ENCODE measurements at regions not wholly inside any gene's neighbourhood (a gene's known extent, or its start where the extent isn't known, plus 50 kb on each side); places are given as distances from the start of the nearest gene placed in this dataset.

GRCh38 chr20:63070771-63071540 lies 64.2 kb upstream of the BHLHE23 start:
- DNase-seq (ENCODE audit: low spot score) = no peak

GRCh38 chr20:63070301-63070625 lies 63.5 kb upstream of the BHLHE23 start:
- DNase-seq (ENCODE audit: low spot score) = no peak

- no peak for DNase-seq (ENCODE audit: low spot score)
Observed at GRCh38 chr20:63068711-63069367, 62.1 kb upstream of the BHLHE23 start.

- no peak for DNase-seq (ENCODE audit: low spot score)
Observed at GRCh38 chr20:63067721-63068560, 61.2 kb upstream of the BHLHE23 start.

- no peak for DNase-seq (ENCODE audit: low spot score)
Observed at GRCh38 chr20:63067266-63067635, 60.5 kb upstream of the BHLHE23 start.

GRCh38 chr20:63066506-63067265 lies 59.9 kb upstream of the BHLHE23 start:
- DNase-seq (ENCODE audit: low spot score) = no peak

GRCh38 chr20:63065911-63066310 lies 59.1 kb upstream of the BHLHE23 start:
- DNase-seq (ENCODE audit: low spot score) = no peak

GRCh38 chr20:63064745-63065711 lies 58.3 kb upstream of the BHLHE23 start:
- no peak for DNase-seq (ENCODE audit: low spot score)

- peak; percentile 14 for DNase-seq (ENCODE audit: low spot score)
Observed at GRCh38 chr20:63064310-63064709, 57.5 kb upstream of the BHLHE23 start.

- DNase-seq (ENCODE audit: low spot score) = no peak
Observed at GRCh38 chr20:63062188-63063140, 55.7 kb upstream of the BHLHE23 start.

- DNase-seq (ENCODE audit: low spot score) = no peak
Observed at GRCh38 chr20:63061771-63062100, 55.0 kb upstream of the BHLHE23 start.

- DNase-seq (ENCODE audit: low spot score) = no peak
Observed at GRCh38 chr20:63061051-63061770, 54.4 kb upstream of the BHLHE23 start.

GRCh38 chr20:63060057-63060991 lies 53.6 kb upstream of the BHLHE23 start:
- peak; percentile 89 for DNase-seq (ENCODE audit: low spot score)

GRCh38 chr20:63059684-63060056 lies 52.9 kb upstream of the BHLHE23 start:
- DNase-seq (ENCODE audit: low spot score) = no peak

GRCh38 chr20:63058696-63059335 lies 52.1 kb upstream of the BHLHE23 start:
- no peak for DNase-seq (ENCODE audit: low spot score)

- no peak for DNase-seq (ENCODE audit: low spot score)
Observed at GRCh38 chr20:63057171-63058117, 50.7 kb upstream of the BHLHE23 start.
